ENCODE measurements at regions not wholly inside any gene's neighbourhood (a gene's known extent, or its start where the extent isn't known, plus 50 kb on each side); places are given as distances from the start of the nearest gene placed in this dataset.

GRCh38 chr12:39173726-39174125 is 268.3 kb upstream of the CPNE8 start:
- H3K9ac ChIP-seq (ENCODE audit: low read depth in 1 of 2, low read length in 2 of 2): no peak overlapping the region
- no peak for DNase-seq (ENCODE audit: low spot score)
- H3K36me3 ChIP-seq (ENCODE audit: control insufficient read depth in 4 of 4, insufficient read depth in 3 of 4, low read depth in 1 of 4, low read length in 3 of 4): no peaks in the 10 kb centered on the region
- TF ChIP-seq JUND (IDR thresholded peaks at IDR 0.05): no peak
- TF ChIP-seq ATF3 (IDR thresholded peaks at IDR 0.05): no peak
- H3K27me3 ChIP-seq (ENCODE audit: control insufficient read depth in 4 of 4, insufficient read depth in 4 of 4, low read length in 3 of 4): no peaks in the 10 kb centered on the region
- no peak overlapping the region for H3K27ac ChIP-seq (ENCODE audit: low read depth in 1 of 2, low read length in 2 of 2)
- no peaks in the 10 kb centered on the region for H3K9me3 ChIP-seq (ENCODE audit: control insufficient read depth in 4 of 4, low read length in 3 of 4)
- WGBS: 42% methylated on average over 2 of the region's 2 CpGs
- no peak overlapping the region for H3K4me3 ChIP-seq (ENCODE audit: low read depth in 1 of 3, low read length in 3 of 3)
- no peaks in the 10 kb centered on the region for H3K4me1 ChIP-seq (ENCODE audit: control insufficient read depth in 4 of 4, insufficient read depth in 4 of 4, low read length in 3 of 4)

- H3K9ac ChIP-seq (ENCODE audit: low read depth in 1 of 2, low read length in 2 of 2): no peak overlapping the region
- no peaks in the 10 kb centered on the region for H3K9me3 ChIP-seq (ENCODE audit: control insufficient read depth in 4 of 4, low read length in 3 of 4)
- no peak overlapping the region for H3K27ac ChIP-seq (ENCODE audit: low read depth in 1 of 2, low read length in 2 of 2)
- H3K27me3 ChIP-seq (ENCODE audit: control insufficient read depth in 4 of 4, insufficient read depth in 4 of 4, low read length in 3 of 4): peaks cover 0 to 2% (median 0%) of the 10 kb centered on the region in 4 donors
- H3K36me3 ChIP-seq (ENCODE audit: control insufficient read depth in 4 of 4, insufficient read depth in 3 of 4, low read depth in 1 of 4, low read length in 3 of 4): no peaks in the 10 kb centered on the region
- TF ChIP-seq NR2F2 (IDR thresholded peaks at IDR 0.05): no peak
- TF ChIP-seq TAF1 (conservative IDR thresholded peaks at IDR 0.05): no peak
- no peak for TF ChIP-seq FOXA1 (IDR thresholded peaks at IDR 0.05)
- TF ChIP-seq HNF4A (conservative IDR thresholded peaks at IDR 0.05): no peak
- no peak for TF ChIP-seq RAD21 (IDR thresholded peaks at IDR 0.05)
- no peak for TF ChIP-seq ZBTB33 (IDR thresholded peaks at IDR 0.05)
- TF ChIP-seq GABPA (IDR thresholded peaks at IDR 0.05 in 1 of 2, conservative IDR thresholded peaks at IDR 0.05 in 1 of 2): no peak
- TF ChIP-seq FOXA2 (IDR thresholded peaks at IDR 0.05): no peak
- TF ChIP-seq HNF4G (IDR thresholded peaks at IDR 0.05): no peak
- TF ChIP-seq EGR1 (IDR thresholded peaks at IDR 0.05; ENCODE audit: low read depth in 2 of 2): no peak
- TF ChIP-seq MAX (IDR thresholded peaks at IDR 0.05): no peak
- no peak for TF ChIP-seq ATF3 (IDR thresholded peaks at IDR 0.05)
- no peak for TF ChIP-seq REST (IDR thresholded peaks at IDR 0.05)
- no peak for TF ChIP-seq SP1 (IDR thresholded peaks at IDR 0.05)
- no peak for TF ChIP-seq JUND (IDR thresholded peaks at IDR 0.05)
- TF ChIP-seq RXRA (IDR thresholded peaks at IDR 0.05): no peak
- TF ChIP-seq YY1 (IDR thresholded peaks at IDR 0.05): no peak
- DNase-seq (ENCODE audit: low spot score): no peak
- H3K4me3 ChIP-seq (ENCODE audit: low read depth in 1 of 3, low read length in 3 of 3): no peak overlapping the region
- H3K4me1 ChIP-seq (ENCODE audit: control insufficient read depth in 4 of 4, insufficient read depth in 4 of 4, low read length in 3 of 4): no peaks in the 10 kb centered on the region
Measured at GRCh38 chr12:39165338-39165737, 259.9 kb upstream of the CPNE8 start.

Measured in liver (tissue), 7 donors.